ENCODE measurements at regions not wholly inside any gene's neighbourhood (a gene's known extent, or its start where the extent isn't known, plus 50 kb on each side); places are given as distances from the start of the nearest gene placed in this dataset.
"Not testable (repeated sequence)": the region's sequence is repeated elsewhere in the genome, so short reads cannot be mapped to it uniquely, and the experiment has no call there.

GRCh38 chr11:134866981-134867675 lies 455.1 kb upstream of the B3GAT1 start:
- DNase-seq (ENCODE audit: low read depth) = no peak

GRCh38 chr11:134866215-134866614 lies 454.2 kb upstream of the B3GAT1 start:
- no peak for DNase-seq (ENCODE audit: low read depth)

GRCh38 chr11:134864968-134865305 lies 452.9 kb upstream of the B3GAT1 start:
- DNase-seq (ENCODE audit: low read depth) = no peak

- no peak for DNase-seq (ENCODE audit: low read depth)
Observed at GRCh38 chr11:134864233-134864967, 452.4 kb upstream of the B3GAT1 start.

DNA sequence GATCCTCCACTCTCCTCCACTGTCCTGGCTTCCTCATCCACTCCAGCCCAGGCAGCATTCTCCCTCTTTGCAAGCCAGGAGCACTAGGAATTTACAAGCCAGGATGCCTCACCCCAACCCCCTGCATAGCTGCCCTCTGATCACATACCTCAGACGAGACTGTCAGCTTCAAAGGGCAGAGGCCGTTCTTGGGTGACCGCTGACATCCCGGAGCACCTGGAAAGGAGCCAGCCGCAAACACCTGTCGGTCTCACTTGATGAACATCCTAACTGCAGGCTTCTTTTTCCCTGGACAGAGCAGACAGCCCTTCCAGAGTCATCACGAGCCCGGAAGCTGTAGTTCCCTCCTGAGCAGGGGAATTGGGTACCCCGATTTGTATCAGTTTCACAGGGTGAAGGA lies 451.3 kb upstream of the B3GAT1 start:
- no peak for DNase-seq (ENCODE audit: low read depth)

- DNase-seq (ENCODE audit: low read depth) = no peak
Observed at GRCh38 chr11:134862587-134863195, 450.6 kb upstream of the B3GAT1 start.

GRCh38 chr11:134862105-134862502 lies 450.1 kb upstream of the B3GAT1 start:
- no peak for DNase-seq (ENCODE audit: low read depth)

DNA sequence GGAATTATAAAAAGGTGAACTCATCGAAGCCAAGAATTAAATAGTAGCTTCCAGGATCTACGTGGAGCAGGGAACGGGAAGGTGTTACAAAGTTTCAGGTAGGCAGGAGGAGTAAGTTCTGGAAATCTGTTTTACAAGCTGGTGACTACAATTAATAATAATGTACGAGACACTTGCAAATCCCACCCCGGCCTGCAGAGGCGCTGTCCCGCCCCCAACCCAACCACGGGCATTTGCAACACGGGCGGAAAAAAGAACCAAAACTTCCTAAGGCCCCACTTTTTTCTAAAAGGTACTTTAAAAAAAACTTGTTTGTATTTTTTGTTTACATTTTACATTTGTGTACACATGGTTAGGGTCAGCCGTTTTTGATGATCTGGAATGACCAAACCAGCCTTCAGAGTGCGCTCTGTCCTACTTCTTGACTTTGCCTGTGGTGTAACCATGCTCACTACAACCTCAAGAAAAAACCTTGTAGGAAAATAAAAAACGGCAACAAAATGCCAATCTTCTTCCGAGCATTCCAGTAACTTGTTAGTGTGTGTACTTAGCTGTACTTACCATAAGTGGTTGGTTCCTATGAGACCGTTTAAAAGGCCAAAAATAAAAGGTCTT lies 449.6 kb upstream of the B3GAT1 start:
- no peak for DNase-seq (ENCODE audit: low read depth)

DNA sequence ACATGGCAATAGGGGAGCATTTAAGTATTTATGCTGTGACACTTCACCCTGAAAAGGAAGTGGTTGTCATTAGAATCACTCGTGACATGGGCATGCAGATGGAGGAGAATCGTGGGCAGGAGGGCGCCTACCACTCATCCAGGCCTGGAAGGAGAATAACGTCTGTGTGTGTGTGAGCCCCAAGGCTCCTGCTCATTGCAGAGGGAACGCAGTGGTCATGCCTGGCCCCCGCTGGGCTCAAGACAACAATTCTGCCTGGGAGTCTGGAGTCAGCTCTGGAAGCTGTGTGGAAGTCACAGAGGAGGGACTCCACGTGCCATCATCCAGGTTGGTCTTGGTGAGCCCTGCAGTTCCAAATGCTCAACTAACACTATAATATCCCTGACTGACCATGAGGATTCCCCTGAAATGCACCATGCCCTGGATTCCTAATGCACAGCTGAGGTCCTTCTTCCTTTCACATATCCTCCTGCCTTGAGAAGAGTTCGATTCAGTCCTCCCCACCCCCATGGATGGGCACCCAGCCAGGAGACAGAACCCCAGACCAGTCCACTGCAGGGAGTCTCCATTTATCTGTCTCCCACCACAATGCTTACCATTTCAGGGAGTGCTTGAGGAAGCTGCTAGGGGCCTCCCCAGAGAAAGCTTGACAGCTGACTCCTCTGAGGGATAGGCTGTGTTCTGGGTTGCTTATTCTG lies 446.9 kb upstream of the B3GAT1 start:
- no peak for DNase-seq (ENCODE audit: low read depth)

- no peak for DNase-seq (ENCODE audit: low read depth)
Observed at GRCh38 chr11:134857035-134857434, 445.0 kb upstream of the B3GAT1 start.

DNA sequence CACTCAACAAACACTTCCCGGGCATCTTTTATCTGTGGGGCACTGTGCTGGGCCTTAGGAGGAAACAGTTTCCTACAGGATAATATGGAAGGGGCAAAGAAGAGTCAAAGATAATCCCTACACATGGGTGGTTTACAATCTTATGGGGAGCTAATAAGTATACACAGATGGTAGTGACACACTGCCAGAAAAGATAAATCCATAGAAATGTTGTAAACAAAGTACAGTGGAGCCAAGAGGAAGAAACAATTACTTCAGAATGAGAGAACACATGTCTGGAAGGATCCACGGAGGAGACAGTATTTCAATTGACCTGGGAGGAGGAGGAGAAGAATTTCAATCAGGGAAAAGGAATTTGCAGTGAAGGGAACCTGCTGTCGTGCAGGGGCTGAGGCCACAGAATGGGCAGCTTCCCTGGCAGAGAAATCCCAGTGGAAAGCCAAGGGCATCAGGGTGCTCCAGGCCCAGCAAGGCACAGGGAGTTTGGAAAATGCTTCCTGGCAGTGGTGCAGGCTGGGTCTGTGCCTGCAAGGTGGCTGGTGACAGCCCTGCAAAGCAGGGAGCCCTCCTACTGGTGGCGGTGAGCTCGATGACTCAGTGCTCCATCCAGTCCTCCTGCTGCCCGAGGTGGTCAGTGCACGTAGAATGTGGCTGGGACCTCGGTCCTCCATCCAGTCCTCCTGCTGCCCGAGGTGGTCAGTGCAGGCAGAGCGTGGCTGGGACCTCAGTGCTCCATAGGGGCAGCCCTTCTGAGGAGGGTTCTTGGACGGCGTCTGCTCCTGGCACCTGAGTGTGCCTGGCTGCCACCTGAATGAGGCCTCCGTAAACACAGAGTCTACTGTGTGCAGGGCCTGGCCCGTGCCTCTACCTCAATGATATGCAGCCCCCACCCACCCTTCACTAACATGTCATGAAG lies 444.3 kb upstream of the B3GAT1 start:
- no peak for DNase-seq (ENCODE audit: low read depth)

DNA sequence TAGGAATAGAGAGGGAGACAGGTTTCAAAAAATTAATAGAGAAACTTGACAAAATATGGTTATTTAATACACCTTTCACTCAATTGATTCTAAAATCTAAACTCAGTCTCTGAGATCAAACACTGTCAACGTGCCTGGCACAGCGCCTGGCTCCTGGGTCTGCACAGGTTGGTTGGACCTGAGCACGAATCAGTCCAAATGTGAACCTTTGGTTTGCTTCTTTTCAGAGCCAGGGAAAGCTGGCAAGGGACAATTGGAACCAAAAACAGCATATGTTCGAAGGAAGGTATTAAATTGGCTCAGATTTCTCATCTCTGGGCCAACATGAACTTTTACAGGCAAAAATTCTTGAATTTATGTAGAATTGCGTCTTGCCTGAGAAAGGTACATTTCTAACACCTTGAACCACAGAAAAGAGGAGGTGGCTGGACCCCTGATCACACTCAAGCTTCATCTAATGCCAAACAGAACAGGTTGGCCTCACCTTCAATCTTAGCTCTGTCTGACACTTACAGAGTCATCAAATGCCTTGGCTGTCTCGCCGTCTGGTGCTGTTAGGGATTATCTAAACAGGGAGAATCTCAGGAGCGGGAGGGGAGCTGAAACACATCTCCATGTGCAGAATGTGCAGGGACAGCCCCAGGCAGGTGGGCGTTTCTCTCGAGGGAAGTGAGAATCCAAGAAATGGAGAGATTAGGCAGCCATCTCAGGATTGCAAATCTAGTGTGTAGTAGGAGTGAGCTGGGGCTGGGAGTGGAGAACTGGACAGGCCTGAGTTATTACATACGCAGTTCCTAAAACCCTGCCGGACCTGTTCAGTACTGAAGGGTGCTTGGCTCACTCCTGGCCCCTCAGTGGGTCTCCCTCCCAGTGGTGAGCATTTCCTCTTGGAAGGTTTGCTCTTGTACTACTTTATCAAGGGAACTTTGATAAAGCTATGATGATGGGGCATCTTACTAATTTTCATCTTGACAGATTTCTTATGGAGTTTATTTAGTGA lies 442.2 kb upstream of the B3GAT1 start:
- DNase-seq (ENCODE audit: low read depth) = no peak

GRCh38 chr11:134851503-134852224 lies 439.6 kb upstream of the B3GAT1 start:
- not testable (repeated sequence) for DNase-seq (ENCODE audit: low read depth)

DNA sequence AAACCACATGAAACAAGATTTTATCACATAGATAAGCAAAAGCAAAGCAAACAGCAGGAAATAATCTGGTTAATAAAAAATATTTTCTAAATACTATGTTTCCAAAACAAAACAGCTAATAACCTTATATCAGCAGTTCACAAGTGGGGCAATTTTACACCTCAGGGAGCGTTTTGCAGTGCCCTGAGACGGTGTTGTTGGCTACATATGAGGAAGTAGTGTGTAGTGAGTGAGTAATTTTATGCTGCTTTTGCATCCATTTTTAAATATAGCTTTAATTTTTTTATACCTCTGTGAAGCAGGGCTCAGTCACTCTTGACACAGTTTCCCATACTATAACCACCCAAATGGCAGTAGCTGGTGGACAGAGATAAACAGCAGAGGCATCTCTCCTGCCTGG lies 438.5 kb upstream of the B3GAT1 start:
- DNase-seq (ENCODE audit: low read depth) = no peak

- DNase-seq (ENCODE audit: low read depth) = no peak
Observed at GRCh38 chr11:134849833-134850232, 437.8 kb upstream of the B3GAT1 start.

DNA sequence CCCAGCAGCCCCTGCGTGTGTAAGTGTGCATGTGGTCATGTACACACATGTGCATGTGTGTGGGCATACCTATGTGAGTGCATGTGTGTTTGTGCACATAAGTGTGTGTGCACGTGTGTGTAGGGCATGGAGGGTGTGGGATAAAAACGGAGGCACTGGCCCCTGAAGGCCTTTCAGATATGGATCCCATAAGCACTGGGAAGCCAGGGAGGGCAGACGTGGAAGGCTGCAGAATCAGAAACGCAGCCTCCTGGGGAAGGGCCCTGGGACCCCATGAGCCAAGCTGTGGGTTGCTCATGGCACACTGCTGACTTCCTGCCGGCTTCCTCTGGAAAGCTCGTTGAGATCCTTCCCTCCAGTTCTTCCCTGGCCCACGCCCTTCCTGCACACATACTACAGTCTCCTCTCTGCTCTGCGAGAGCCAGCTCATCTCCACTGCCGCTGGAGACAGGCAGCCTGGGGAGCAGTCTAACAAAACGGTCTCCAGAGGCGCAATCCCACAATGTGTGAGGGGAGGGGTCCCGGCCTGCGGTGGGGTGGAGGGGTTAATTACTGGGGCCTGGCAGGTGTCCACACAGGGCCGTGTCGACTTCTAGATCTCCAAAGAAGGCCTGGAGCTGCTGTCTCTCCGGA lies 435.2 kb upstream of the B3GAT1 start:
- no peak for DNase-seq (ENCODE audit: low read depth)

DNA sequence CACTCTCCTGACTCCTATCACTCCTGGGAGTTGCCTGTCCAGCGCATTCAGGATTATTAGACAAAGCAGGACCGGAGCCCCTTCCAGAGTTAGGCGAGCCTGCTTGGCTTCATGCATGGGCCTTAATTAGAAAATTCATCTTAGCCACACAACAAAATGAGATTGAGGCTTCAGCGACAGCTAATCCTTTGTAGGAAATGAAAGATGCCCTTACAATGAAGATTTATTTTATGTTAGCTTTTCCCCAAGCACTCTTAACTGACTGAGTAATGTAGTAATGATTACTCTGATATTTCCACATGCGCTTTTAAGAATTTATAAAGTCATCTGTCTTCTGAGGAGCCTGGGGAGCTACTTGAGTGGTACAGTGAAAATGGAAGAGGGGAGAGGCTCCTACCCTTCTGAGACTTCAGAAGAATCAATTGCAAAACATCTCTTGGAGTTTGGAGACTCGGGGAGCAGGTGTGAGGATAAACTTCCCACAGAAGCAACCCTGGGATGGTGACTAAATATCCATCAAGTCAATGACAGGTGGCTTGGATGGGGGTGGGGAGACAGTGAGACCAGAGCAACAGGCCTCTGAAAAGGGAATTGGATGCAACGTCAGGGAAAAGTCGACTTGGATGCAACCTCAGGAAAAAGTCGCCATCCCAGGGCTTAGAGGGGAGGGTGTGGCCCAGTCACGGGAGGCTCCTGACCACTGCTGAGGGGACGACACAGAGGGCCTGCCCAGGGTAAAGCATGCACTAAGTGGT lies 434.5 kb upstream of the B3GAT1 start:
- no peak for DNase-seq (ENCODE audit: low read depth)
